K562 (cell line): ENCODE measurements at regions not wholly inside any gene's neighbourhood (a gene's known extent, or its start where the extent isn't known, plus 50 kb on each side); places are given as distances from the start of the nearest gene placed in this dataset.

Experiments
- AFF4 ChIP-seq: sonication (generic); formaldehyde crosslinking; IDR thresholded peaks from 2 replicates; pipeline ENCODE4 v1.8.0; 2023; ENCODE audit warnings: mild to moderate bottlenecking, missing genetic modification reagents
- ARID4B ChIP-seq: sonication (generic); formaldehyde crosslinking; IDR thresholded peaks from 2 replicates; pipeline ENCODE4 v1.8.0; 2022; ENCODE audit warnings: mild to moderate bottlenecking, missing genetic modification reagents
- CREB3L1 ChIP-seq: fragments of 450-650 bp; IDR thresholded peaks from 2 replicates; pipeline ENCODE4 v1.6.1; 2014; ENCODE audit warnings: low read depth, mild to moderate bottlenecking, moderate library complexity, borderline replicate concordance
- CTCF ChIP-seq, 3 experiments: IDR thresholded peaks in 2 of 3; conservative IDR thresholded peaks in 1 of 3; 2 replicates each; pipeline ENCODE4 v1.5.1; 2011 to 2012; ENCODE audit warnings: low read length in 3 of 3, mild to moderate bottlenecking in 3 of 3, control low read depth in 2 of 3, improper control_type of control experiment in 1 of 3, inconsistent platforms in 1 of 3, low read depth in 1 of 3, mixed read lengths in 1 of 3, moderate library complexity in 1 of 3; ENCODE audit not compliant: insufficient read depth in 2 of 3
- EP300 ChIP-seq: IDR thresholded peaks from 2 replicates; pipeline ENCODE4 v1.6.1; 2012; ENCODE audit warnings: low read length, improper control_type of control experiment
- MAZ ChIP-seq, 2 experiments: fragments of 450-650 bp in 1 of 2; sonication (generic) in 1 of 2; formaldehyde crosslinking; IDR thresholded peaks in 1 of 2; conservative IDR thresholded peaks in 1 of 2; 2 replicates each; pipeline versions ENCODE4 v1.4.0 to v1.5.0; 2020; ENCODE audit warnings: mild to moderate bottlenecking in 1 of 2, missing genetic modification reagents in 1 of 2
- PREB ChIP-seq: sonication (generic); formaldehyde crosslinking; IDR thresholded peaks from 2 replicates; pipeline ENCODE4 v1.8.1; 2023; ENCODE audit warnings: mild to moderate bottlenecking, missing genetic modification reagents
- RAD21 ChIP-seq, 2 experiments: fragments of 250-450 bp in 1 of 2; fragments of 450-650 bp in 1 of 2; sonication (Bioruptor Pico) in 1 of 2; formaldehyde crosslinking in 1 of 2; IDR thresholded peaks in 1 of 2; conservative IDR thresholded peaks in 1 of 2; 2 replicates each; pipeline versions ENCODE4 v1.4.0 to v1.8.0; 2020 to 2022; ENCODE audit warnings: mild to moderate bottlenecking in 2 of 2, moderate library complexity in 1 of 2
- RAD51 ChIP-seq: fragments of 450-650 bp; IDR thresholded peaks from 2 replicates; pipeline ENCODE4 v1.7.1; 2016; ENCODE audit warnings: low read depth, mild to moderate bottlenecking, borderline replicate concordance
- SPI1 ChIP-seq: IDR thresholded peaks from 2 replicates; pipeline ENCODE4 v1.6.1; 2011; ENCODE audit warnings: low read depth, low read length, control low read depth, borderline replicate concordance

GRCh38 chr6:14252271-14252850 is 134.8 kb downstream of the CD83 start:
- TF ChIP-seq EP300 (no peak), AFF4 (CRISPR knock-in tag) (no peak), CTCF (IDR thresholded peaks at IDR 0.05 in 2 of 3, conservative IDR thresholded peaks at IDR 0.05 in 1 of 3; ENCODE audit: insufficient read depth in 2 of 3, low read depth in 1 of 3, low read length in 3 of 3) (no peak), ARID4B (no peak), SPI1 (no peak), CREB3L1 (no peak), RAD51 (no peak), PREB (CRISPR knock-in tag) (no peak), MAZ (CRISPR knock-in tag; conservative IDR thresholded peaks at IDR 0.05 in 1 of 2, IDR thresholded peaks at IDR 0.05 in 1 of 2) (no peak), RAD21 (CRISPR knock-in tag; conservative IDR thresholded peaks at IDR 0.05 in 1 of 2, IDR thresholded peaks at IDR 0.05 in 1 of 2) (no peak)
